WTC11 (cell line): ENCODE measurements at regions not wholly inside any gene's neighbourhood (a gene's known extent, or its start where the extent isn't known, plus 50 kb on each side); places are given as distances from the start of the nearest gene placed in this dataset.

Experiments used
- CTCF ChIP-seq: fragments of 200-600 bp; IDR thresholded peaks from 2 replicates; pipeline ENCODE4 v1.8.0; 2022; ENCODE audit warnings: antibody characterized with exemption
- ETV6 ChIP-seq: sonication (generic); formaldehyde crosslinking; IDR thresholded peaks from 2 replicates; pipeline ENCODE4 v1.8.1; 2022; ENCODE audit warnings: mild to moderate bottlenecking, missing genetic modification reagents

- TF ChIP-seq CTCF (no peak), ETV6 (CRISPR knock-in tag) (no peak)
Measured at GRCh38 chr4:58357947-58358346, 1247.8 kb upstream of the IGFBP7 start.
